HG03039 (cell line): ENCODE measurements at regions not wholly inside any gene's neighbourhood (a gene's known extent, or its start where the extent isn't known, plus 50 kb on each side); places are given as distances from the start of the nearest gene placed in this dataset.
"Not testable (repeated sequence)": the region's sequence is repeated elsewhere in the genome, so short reads cannot be mapped to it uniquely, and the experiment has no call there.

Source experiments
- ATAC-seq: cut with Tn5 transposase; IDR thresholded peaks from one replicate; pipeline ENCODE4 v1.9.1; 2021; ENCODE audit warnings: mild to moderate bottlenecking, moderate library complexity; ENCODE audit not compliant: unreplicated experiment

DNA sequence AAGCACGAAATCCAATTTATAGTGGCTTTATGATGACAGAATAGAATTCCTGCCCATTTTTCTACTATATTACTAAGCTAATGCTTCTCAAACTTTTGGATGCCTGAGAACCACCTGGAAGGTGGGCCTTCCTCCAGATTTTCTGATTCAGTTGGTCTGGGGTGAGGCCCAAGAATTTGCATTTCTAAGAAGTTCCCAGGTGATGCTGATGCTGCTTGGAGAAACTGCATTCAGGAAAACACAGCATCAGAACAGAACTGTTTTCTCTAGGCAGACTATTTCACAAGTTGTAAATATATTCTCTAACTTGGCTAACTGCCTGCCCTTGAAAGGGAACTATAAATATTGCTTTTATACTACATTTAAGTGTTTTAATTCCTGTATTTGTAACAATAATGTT, 644.9 kb upstream of the DPPA4 start:
- ATAC-seq = no peak

DNA sequence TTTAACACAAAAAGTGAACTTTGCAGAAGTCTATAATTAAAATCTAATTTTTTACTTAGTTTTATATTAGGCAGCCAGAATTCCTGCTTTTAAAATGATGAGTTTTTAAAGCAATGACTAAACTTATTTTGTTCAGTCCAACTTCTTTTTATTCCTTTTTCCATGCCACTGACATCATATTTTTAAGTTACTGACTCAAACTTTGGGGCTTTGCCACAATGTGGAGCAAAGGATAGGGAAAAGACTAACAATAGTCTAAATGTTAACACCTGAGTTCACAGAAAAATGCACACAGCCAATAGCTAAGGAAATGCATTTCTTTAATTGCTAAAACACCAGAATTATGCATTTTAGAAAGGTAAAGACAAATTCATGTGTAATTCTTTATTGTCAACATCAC, 647.6 kb upstream of the DPPA4 start:
- ATAC-seq = no peak

DNA sequence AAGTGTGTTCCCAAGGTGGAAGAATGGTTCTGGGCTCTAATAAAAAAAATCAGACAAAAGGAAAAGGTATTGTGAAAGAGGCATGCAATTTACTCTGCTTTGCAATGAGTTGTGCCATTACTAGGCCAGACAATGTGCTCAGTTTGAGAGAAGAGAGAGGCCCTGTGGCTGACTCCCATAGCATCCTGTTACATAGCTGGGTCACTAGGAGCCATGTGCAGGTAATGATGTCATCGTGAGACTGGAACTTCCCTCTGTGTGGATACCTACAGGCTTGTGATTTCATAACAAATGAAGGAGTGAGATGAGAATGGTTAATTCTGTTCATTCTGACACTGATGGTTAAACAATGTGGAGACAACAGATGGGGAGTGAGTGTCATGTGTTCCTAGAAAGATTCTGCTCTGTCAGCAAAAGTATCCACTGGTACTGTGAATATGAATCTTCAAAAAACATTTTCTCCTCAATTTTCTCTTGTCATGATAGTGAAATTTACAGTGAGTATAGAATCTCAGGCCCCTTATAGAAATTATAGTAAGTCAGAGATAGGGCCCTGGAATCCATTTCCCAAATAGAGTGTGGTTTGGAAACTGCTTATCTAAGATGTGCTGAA, 648.7 kb upstream of the DPPA4 start:
- no peak for ATAC-seq

DNA sequence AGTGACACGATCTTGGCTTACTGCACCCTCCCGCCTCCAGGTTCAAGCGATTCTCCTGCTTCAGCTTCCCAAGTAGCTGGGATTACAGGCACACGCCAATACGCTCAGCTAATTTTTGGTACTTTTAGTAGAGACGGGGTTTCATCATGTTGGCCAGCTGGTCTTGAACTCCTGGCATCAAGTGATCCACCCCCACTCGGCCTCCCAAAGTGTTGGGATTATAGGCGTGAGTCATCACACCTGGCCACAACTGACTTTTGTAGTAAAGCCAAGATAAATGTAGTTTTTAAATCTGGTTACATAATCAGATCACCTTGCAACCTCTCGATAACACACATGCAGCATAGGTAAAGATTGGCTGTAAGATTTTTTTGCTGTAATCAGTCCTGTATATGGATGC, 657.5 kb upstream of the DPPA4 start:
- no peak for ATAC-seq

DNA sequence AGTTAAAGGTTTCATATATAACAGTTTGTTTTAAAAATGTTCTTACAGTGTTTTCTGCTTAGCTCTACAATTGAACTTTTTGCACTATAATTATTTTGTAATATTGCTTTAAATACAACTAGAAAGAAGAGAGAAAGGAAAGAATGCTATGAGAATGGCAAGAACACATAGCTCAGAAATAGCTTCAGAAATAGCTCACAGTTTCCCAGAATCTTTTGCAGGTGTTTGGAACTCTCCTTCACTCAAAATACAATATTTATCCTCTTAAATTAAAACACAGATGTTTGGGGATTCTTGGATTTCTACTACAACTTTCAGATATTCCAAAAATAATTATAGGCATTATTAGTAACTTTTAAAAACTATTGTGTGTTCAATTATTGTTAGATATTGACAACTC, 658.0 kb upstream of the DPPA4 start:
- no peak for ATAC-seq

DNA sequence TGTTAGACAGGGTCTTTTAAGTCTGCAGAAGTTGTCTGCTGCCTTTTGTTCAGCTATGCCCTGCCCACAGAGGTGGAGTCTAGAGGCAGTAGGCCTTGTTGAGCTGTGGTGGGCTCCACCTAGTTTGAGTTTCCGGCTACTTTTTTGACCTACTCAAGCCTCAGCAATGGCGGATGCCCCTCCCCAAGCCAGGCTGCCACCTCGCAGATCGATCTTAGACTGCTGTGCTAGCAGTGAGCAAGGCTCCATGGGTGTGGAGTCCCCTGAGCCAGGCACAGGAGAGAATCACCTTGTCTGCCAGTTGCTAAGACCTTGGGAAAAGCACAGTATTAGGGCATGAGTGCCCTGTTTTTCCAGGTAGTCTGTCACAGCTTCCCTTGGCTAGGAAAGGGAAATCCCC, 664.6 kb upstream of the DPPA4 start:
- not testable (repeated sequence) for ATAC-seq

DNA sequence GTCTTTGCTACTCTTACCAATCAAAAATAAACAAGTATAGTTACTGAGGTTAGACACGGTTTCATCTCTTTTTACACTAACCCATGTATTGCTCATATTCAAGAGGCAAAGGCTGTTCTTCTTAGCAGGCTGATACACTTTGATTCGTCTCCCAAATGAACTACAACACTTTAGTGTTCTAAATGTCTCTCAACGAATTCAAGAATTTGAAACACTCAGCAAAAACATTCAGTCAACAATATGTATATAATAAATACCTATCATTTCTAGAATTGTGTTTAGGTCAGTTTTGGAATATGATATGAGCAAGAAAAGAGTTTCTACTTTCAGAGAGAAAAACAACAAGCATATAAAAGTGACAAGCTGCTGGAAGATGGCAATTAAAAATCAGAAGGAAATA, 669.6 kb upstream of the DPPA4 start:
- ATAC-seq = no peak

DNA sequence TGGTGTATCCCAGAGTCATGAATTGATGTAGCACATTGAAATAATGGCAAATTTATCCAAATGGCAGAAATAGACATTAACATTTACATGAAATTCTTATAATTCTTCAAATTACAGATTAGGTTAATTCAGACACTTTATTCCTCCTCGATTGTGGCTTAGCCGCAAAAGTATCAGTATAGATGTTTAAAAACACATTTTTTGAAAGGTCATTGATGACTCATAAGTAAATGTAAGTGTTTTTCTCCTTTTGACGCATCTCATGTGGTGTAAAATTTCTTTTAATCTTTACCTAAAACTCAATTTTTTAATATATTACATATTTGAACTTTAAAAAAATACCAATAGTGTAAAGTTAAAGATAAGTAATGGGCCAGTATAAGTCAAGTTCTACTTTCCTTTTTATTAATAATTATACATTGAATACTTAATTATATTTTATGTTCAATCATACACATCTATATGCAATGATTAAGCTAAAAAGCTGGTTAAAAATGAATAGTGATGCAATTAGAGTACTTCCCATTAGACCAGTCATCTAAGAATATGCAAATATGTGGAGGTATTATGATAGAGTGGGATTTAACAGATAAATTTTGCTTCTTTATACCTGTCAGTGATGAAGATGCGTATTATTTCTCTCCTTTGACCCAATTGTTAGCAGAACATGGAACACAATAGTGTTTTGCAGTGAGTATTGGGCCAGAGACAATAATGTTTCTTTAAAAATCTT, 678.1 kb upstream of the DPPA4 start:
- ATAC-seq = no peak

DNA sequence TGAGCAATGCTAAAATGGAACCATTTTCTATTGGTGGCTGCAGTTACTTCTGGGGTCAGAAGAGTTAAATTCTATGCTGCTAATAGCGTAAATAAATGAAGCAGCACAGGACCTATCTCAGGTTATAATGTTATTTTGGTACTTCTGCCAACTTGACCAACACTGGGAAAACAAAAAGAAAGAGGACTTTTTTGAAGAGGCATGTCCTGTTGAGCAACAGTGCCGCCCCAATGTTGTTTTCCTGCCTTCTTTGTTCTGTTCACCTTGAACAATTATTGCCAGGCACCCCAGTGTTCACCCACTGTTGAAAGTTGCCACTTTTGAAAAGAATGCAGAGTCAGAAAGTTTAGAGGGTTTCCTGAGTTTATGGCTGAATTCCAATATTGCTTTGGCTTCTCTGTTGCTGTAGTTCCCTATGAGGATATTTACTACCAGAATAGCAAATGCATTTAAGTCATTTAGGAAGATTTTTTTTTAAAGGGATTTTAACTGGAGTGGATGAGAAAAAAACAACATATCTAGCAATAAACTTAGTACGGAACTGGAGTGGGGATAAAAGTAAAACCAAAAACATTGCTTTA, 679.0 kb upstream of the DPPA4 start:
- no peak for ATAC-seq

DNA sequence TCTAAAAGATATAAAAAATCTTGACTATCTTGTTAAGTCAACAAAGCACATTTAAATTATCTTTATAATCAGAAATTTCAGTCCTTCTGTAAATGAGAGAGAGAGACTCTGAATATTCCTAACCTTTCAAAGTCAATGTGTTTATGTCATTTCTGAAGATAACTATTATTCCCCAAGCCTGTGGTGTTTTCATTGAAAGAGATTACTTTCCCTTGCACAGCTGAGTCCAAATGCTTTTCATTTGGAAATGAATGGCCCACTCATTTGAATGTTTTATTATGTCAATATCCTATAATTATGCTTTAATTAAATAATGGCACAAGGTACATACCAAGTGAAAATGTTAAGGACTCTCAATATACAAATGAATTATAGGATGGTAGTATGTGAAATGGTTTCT, 680.0 kb upstream of the DPPA4 start:
- ATAC-seq = no peak

DNA sequence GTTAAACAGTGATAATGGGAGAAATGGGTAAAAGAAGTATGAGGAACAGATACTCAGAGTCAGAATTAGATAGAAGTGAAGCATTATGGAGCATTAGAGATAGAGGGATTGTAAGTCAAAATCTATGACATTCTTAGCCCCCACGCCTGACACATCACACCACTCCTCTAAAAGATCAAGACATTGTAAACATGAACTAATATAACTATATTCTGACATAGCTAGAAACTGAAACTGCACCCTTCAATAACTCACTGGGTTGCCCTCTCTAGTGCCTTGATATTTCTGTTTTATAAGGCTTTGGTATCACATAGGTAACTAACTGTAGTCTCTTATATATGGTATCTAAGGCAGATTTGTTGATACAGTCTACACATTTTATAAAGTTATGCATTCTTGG, 684.3 kb upstream of the DPPA4 start:
- no peak for ATAC-seq

DNA sequence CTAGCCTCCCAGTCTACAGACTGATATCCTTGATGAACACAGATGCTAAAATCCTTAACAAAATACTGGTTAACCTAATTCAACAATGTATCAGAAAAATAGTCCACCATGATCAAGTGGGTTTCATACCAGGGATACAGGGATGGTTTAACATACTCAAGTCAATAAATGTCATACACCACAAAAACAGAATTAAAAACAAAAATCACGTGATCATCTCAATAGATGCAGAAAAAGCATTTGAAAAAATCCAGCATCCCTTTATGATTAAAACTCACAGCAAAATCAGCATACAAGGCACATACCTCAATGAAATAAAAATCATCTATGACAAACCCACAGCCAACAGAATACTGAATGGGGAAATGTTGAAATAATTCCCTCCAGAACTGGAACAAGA, 685.7 kb upstream of the DPPA4 start:
- not testable (repeated sequence) for ATAC-seq

DNA sequence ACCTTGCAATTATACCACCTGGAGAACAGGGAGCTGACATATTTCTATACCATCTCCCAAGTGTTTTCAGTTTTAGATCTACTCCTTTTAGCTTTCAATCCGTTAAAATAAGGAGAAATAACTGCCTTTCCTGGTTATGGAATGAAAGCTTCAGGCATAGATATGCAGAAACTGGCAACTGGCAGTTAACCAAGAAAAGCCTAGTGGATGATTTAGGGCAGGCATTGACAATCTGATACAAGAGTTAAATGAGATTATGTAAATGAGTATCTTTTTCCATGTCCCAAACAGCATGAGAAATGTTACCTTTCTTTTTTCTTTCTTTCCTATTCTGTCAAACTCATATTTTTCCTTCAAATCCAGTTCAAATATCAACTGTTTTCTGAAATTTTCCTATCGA, 689.1 kb upstream of the DPPA4 start:
- no peak for ATAC-seq

DNA sequence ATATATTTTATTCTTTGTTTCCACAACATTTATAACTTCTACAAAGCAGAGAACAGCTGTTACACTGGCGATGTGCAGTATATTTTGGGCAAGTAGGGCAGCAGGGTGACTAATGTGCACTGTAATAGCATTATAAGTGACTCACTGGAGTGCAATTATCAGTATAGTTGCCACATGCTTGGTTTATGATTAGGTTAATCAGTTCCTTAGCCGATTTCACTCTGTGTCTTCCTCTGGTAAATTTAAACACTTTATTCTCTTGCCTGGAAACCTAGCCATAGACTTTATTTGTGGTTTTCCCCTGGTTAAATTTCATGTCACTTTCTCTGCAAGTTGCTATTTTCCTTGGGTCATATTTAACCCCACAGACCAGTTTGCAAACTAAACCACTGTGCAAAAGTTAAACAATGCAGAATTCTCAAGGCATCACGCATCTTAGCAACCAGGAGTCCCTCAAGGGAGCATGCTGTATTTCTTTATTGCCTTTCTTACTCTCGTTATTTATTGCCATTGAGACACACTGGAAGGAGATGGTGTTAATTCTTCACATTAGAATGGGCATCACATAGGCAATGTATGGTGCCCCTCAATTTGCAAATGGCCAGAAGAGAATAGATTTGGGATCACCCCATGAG, 690.2 kb upstream of the DPPA4 start:
- ATAC-seq = no peak

DNA sequence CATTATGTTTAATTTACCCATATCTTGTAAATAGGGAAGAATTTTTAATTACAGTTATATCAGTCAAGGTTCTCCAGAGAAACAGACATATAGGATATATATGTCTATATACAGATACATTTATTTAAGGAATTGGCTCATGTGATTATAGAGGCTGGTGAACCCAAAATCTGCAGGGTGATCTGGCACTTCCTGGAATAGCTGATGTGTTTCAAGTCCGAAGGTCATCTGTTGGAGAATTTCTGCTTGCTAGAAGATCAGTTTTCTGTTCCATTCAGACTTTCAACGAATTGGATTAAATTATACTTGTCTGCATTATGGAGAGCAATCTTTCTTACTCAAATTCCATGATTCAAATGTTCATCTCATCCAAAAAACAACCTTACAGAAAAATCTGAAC, 694.6 kb upstream of the DPPA4 start:
- no peak for ATAC-seq

DNA sequence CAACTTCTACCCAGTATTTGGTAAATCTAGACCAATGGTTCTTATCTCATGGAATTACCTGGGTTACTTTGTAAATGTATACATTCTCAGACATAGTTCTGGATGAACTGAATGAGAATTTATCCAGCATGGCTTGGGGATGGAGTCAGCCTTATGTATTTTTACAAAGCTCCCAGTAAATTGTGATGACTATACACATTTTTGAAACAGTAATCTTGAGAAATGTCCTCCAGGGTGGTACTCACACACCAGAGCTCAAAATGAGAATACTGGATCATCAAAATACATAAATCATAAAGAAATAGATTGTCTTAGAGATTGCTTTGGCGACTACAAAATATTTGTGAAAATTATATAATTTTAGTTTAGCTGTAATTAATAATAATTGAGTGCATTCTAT, 722.1 kb upstream of the DPPA4 start:
- ATAC-seq = no peak

DNA sequence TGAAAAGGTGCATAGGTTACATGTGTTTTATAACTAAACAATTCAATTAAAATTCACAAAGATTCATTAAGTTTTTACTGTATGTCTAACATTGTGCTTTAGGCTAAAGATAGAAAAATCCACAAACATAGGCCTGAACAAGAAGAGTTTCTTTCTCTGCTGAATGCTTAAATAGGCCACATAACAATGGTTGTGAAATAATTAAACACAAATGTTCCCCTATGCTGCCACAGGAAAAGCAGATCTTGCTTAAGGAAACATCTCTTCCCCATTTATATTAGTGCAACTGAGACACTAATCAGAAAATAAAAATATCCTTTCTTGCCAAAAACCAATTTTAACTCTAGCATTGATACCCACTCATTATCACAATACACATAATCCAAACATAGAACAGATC, 725.4 kb upstream of the DPPA4 start:
- no peak for ATAC-seq

DNA sequence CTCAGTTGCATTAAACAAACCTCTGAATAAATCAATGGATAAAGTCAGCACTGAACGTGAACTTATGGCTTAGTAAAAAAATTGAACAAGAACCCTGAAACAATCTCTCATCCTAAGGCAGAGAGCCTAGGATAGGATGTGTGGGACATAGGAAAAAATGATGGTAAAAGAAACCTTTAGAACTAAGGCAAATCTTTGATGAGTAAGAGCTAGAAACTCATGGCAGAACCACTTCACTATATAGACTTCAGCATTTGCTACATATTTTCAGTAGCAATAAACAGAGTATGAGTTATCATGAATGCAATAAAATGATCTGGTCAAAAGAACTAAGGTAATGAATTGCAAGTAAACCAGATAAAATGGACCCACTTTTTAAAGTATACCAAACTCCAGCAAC, 725.8 kb upstream of the DPPA4 start:
- ATAC-seq = no peak

DNA sequence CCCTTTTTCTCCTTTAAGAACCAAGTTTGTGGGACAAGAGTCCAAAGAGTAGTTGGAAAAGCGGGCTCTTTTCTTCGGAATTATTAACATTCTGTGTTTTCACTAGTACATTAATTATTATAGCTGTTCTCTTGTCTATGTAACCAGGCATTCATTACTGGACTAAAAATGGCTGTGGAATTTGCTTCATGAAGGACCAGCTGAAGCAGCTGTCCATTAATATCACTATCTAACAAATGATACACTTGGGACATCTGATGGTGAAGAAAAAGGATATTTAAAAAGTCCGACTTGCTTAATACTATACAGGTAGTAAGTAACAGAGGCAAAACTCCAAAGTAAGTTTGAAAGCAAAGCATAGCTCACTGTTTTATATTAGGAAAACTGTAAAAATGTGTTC, 728.9 kb upstream of the DPPA4 start:
- ATAC-seq = no peak

DNA sequence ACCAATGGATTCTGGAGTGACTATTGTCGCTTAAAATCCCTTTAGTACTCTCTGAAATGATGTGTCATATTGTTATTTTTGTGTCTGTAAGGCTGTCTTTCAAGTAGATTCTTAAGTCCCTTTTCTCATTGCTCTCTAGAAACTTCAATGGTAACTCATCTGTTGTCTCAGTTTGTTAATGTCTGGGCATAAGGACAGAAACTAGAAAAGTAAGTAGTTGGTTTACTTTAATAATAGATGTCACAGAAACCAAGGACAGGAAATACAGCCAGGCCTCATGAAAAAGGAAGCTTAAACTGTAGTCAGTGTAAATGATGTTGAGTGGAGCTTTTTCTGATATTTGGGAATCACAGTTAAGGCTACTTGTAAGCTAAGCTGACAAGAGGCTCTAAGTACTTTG, 730.2 kb upstream of the DPPA4 start:
- ATAC-seq = no peak

DNA sequence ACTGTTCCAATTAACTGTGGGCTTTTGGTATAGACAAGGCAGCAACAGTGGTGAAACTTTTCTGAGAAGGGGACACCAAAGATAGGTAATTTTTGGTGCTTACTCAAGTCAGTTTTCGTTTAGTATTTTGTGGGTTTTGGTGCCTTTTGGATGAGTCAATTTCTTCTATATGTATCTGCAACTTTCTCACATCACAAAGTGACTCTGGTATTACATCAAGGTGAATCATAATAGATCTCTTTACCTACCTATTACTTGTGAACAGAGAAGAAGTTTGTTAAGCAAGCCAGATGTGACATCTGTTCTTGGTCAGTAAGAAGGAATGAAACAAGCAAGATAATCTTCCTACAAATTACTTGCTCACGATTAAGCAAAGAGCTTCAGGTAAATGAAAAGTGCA, 732.4 kb upstream of the DPPA4 start:
- no peak for ATAC-seq
